ENCODE measurements at regions not wholly inside any gene's neighbourhood (a gene's known extent, or its start where the extent isn't known, plus 50 kb on each side); places are given as distances from the start of the nearest gene placed in this dataset.

DNA sequence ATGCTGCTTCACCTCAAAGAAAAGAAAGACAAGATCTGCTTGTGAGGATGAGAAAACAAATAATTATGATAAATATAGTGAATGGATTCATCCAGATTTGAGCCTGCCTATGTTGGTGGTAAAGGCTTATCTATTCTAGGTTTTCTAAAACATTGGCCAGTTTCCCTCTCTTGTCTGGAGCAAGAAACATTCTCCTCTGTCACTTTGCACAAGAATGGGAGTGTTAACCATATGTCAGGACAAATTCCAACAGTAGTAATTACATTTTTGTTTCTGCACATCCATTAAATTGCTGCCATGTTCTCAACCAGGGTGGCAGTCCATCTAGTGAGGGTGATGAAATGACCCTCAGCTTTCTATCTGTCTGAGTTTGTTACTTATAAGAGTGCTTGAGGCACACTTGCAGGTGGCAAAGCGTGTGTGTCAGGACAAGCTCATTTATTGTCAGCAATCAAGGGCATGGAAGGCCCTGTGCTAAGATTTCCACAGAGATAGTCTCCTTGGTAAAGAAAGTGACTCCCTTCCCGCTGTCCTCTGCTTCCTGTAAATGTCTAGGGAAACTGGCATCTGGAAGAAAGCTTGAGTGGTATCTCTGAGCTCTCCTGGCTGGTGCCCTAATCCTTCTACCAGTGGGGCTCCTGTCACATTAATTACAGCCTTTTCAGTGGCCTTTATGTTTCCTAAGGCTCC is 502.1 kb upstream of the FLRT2 start:
- TF ChIP-seq, protein P1, sequence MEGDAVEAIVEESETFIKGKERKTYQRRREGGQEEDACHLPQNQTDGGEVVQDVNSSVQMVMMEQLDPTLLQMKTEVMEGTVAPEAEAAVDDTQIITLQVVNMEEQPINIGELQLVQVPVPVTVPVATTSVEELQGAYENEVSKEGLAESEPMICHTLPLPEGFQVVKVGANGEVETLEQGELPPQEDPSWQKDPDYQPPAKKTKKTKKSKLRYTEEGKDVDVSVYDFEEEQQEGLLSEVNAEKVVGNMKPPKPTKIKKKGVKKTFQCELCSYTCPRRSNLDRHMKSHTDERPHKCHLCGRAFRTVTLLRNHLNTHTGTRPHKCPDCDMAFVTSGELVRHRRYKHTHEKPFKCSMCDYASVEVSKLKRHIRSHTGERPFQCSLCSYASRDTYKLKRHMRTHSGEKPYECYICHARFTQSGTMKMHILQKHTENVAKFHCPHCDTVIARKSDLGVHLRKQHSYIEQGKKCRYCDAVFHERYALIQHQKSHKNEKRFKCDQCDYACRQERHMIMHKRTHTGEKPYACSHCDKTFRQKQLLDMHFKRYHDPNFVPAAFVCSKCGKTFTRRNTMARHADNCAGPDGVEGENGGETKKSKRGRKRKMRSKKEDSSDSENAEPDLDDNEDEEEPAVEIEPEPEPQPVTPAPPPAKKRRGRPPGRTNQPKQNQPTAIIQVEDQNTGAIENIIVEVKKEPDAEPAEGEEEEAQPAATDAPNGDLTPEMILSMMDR (IDR thresholded peaks at IDR 0.05): no peak
- TF ChIP-seq POLR2AphosphoS5 (IDR thresholded peaks at IDR 0.05) (no peak), EP300 (IDR thresholded peaks at IDR 0.05) (no peak), POLR2A (IDR thresholded peaks at IDR 0.05) (no peak)
